ENCODE measurements at regions not wholly inside any gene's neighbourhood (a gene's known extent, or its start where the extent isn't known, plus 50 kb on each side); places are given as distances from the start of the nearest gene placed in this dataset.

- no peak for DNase-seq
These were observed 366.0 kb upstream of the GRIA3 start for GRCh38 chrX:122818068-122818467.

GRCh38 chrX:122833230-122833629, 350.8 kb upstream of the GRIA3 start:
- DNase-seq = no peak

GRCh38 chrX:122835886-122836285, 348.2 kb upstream of the GRIA3 start:
- no peak for DNase-seq

- DNase-seq = no peak
These were observed 333.8 kb upstream of the GRIA3 start for GRCh38 chrX:122850326-122850725.

GRCh38 chrX:122856205-122856604, 327.9 kb upstream of the GRIA3 start:
- DNase-seq = no peak

- no peak for DNase-seq
These were observed 326.3 kb upstream of the GRIA3 start for GRCh38 chrX:122857734-122858133.

- no peak for DNase-seq
These were observed 321.0 kb upstream of the GRIA3 start for GRCh38 chrX:122863067-122863466.

GRCh38 chrX:122866532-122866931, 317.5 kb upstream of the GRIA3 start:
- DNase-seq = no peak

GRCh38 chrX:122868631-122869030, 315.4 kb upstream of the GRIA3 start:
- no peak for DNase-seq

GRCh38 chrX:122869171-122869570, 314.9 kb upstream of the GRIA3 start:
- DNase-seq = no peak

GRCh38 chrX:122878269-122878668, 305.8 kb upstream of the GRIA3 start:
- no peak for DNase-seq

GRCh38 chrX:122880952-122881351, 303.1 kb upstream of the GRIA3 start:
- no peak for DNase-seq

GRCh38 chrX:122890729-122891128, 293.3 kb upstream of the GRIA3 start:
- DNase-seq = no peak

- no peak for DNase-seq
These were observed 277.4 kb upstream of the GRIA3 start for GRCh38 chrX:122906726-122907125.

- no peak for DNase-seq
These were observed 276.7 kb upstream of the GRIA3 start for GRCh38 chrX:122907375-122907774.

- no peak for DNase-seq
These were observed 273.4 kb upstream of the GRIA3 start for GRCh38 chrX:122910697-122911096.

GRCh38 chrX:122913134-122913533, 270.9 kb upstream of the GRIA3 start:
- no peak for DNase-seq

- no peak for DNase-seq
These were observed 270.3 kb upstream of the GRIA3 start for GRCh38 chrX:122913764-122914163.

GRCh38 chrX:122914256-122914655, 269.8 kb upstream of the GRIA3 start:
- no peak for DNase-seq

- DNase-seq = no peak
These were observed 249.9 kb upstream of the GRIA3 start for GRCh38 chrX:122934131-122934530.

- no peak for DNase-seq
These were observed 243.9 kb upstream of the GRIA3 start for GRCh38 chrX:122940199-122940598.

- no peak for DNase-seq
These were observed 242.3 kb upstream of the GRIA3 start for GRCh38 chrX:122941806-122942205.

GRCh38 chrX:122943918-122944317, 240.2 kb upstream of the GRIA3 start:
- DNase-seq = no peak

- DNase-seq = no peak
These were observed 238.8 kb upstream of the GRIA3 start for GRCh38 chrX:122945328-122945727.

GRCh38 chrX:122972604-122973003, 211.5 kb upstream of the GRIA3 start:
- no peak for DNase-seq

- no peak for DNase-seq
These were observed 201.6 kb upstream of the GRIA3 start for GRCh38 chrX:122982521-122982920.

Data from stimulated activated naive CD4-positive, alpha-beta T cell (primary cell).